Esophagus muscularis mucosa (tissue), 4 donors: ENCODE measurements at regions not wholly inside any gene's neighbourhood (a gene's known extent, or its start where the extent isn't known, plus 50 kb on each side); places are given as distances from the start of the nearest gene placed in this dataset.

Experiments
- DNase-seq: peaks from one replicate; pipeline ENCODE4 v3.0.0-alpha.2; 2017; ENCODE audit errors: extremely low spot score
- H3K27ac ChIP-seq, 4 donors: fragments of 200-600 bp; sonication (generic); replicated peaks in 1 of 4; 1 replicate in 3 of 4; 2 replicates in 1 of 4; pipeline ENCODE4 v1.5.1; 2016 to 2019; ENCODE audit warnings: mild to moderate bottlenecking in 1 of 4
- H3K27me3 ChIP-seq, 4 donors: fragments of 200-600 bp; sonication (generic); one replicate each; pipeline versions ENCODE4 v1.5.1 to v1.6.0; 2016 to 2019
- H3K36me3 ChIP-seq, 4 donors: fragments of 200-600 bp; sonication (generic); one replicate each; pipeline ENCODE4 v1.5.1; 2016 to 2019
- H3K4me1 ChIP-seq, 4 donors: fragments of 200-600 bp; sonication (generic); one replicate each; pipeline ENCODE4 v1.5.1; 2016 to 2019
- H3K4me3 ChIP-seq, 4 donors: fragments of 200-600 bp; sonication (generic); 1 replicate in 2 of 4; 2 replicates in 2 of 4; pipeline ENCODE4 v1.5.1; 2016 to 2019; ENCODE audit warnings: mild to moderate bottlenecking in 4 of 4, moderate library complexity in 1 of 4
- H3K9me3 ChIP-seq, 4 donors: fragments of 200-600 bp; sonication (generic); 1 replicate in 3 of 4; 2 replicates in 1 of 4; pipeline ENCODE4 v1.5.1; 2016 to 2019
- EP300 ChIP-seq: sonication (generic); formaldehyde crosslinking; IDR thresholded peaks from one replicate; pipeline ENCODE4 v1.6.1; 2017; ENCODE audit warnings: antibody characterized with exemption
- POLR2A ChIP-seq: fragments of 450-650 bp; IDR thresholded peaks from one replicate; pipeline ENCODE4 v1.6.1; 2017; ENCODE audit warnings: antibody characterized with exemption, moderate library complexity, mild to moderate bottlenecking, low read depth
- POLR2AphosphoS5 ChIP-seq, 2 donors: sonication (generic); formaldehyde crosslinking; IDR thresholded peaks; one replicate each; pipeline ENCODE4 v1.6.1; 2017; ENCODE audit warnings: antibody characterized with exemption in 2 of 2
- WGBS: methylation state at CpG from one replicate; pipeline ENCODE4 v1.1.5; 2018; 5-methylcytosine and 5-hydroxymethylcytosine counted together
- intact Hi-C: fragments of 100-400 bp; cut with DNase I; formaldehyde crosslinking; loops from one replicate; pipeline ENCODE4 v1.15.1; 2023
- TF ChIP-seq, protein P1 (sequence below), 3 experiments: fragments of 200-600 bp in 2 of 3; fragments of 450-650 bp in 1 of 3; sonication (generic) in 2 of 3; IDR thresholded peaks; one replicate each; pipeline ENCODE4 v1.5.1; 2017 to 2019; ENCODE audit warnings: antibody characterized with exemption in 3 of 3, mild to moderate bottlenecking in 2 of 3, moderate library complexity in 1 of 3

DNA sequence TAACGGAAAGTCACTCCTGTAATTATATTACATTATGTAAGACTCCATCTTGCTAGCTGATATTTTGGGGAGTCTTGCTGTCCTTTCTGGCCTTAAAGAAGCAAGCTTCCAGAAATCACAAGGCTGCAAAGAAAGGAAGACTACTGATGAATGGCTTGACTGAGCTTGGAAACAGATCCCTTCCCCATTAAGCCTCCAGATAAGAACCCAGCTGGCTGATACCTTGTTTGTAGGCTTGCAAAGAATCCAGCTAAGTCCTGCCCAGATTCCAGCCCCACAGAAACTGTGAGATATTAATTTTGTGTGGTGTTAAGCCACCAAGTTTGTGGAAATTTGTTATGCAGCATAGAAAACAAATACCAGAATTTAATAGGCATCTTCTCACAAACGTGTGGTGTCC, 49.9 kb upstream of the TMEM106B start:
- Histone ChIP-seq H3K9me3 (peaks cover 0 to under 1% (median 0%) of the 10 kb centered on the region in 4 donors), H3K27me3 (no peaks in the 10 kb centered on the region), H3K4me3 (no peak overlapping the region), H3K27ac (no peak overlapping the region), H3K4me1 (no peaks in the 10 kb centered on the region), H3K36me3 (no peaks in the 10 kb centered on the region)
- intact Hi-C loops: no loop called here
- TF ChIP-seq POLR2AphosphoS5 (IDR thresholded peaks at IDR 0.05): no peak
- TF ChIP-seq, protein P1, sequence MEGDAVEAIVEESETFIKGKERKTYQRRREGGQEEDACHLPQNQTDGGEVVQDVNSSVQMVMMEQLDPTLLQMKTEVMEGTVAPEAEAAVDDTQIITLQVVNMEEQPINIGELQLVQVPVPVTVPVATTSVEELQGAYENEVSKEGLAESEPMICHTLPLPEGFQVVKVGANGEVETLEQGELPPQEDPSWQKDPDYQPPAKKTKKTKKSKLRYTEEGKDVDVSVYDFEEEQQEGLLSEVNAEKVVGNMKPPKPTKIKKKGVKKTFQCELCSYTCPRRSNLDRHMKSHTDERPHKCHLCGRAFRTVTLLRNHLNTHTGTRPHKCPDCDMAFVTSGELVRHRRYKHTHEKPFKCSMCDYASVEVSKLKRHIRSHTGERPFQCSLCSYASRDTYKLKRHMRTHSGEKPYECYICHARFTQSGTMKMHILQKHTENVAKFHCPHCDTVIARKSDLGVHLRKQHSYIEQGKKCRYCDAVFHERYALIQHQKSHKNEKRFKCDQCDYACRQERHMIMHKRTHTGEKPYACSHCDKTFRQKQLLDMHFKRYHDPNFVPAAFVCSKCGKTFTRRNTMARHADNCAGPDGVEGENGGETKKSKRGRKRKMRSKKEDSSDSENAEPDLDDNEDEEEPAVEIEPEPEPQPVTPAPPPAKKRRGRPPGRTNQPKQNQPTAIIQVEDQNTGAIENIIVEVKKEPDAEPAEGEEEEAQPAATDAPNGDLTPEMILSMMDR (IDR thresholded peaks at IDR 0.05): no peak
- TF ChIP-seq POLR2A: no peak
- no peak for TF ChIP-seq EP300
- WGBS: 88% methylated on average over 2 of the region's 2 CpGs
- DNase-seq: no peak
